Gastroesophageal sphincter (tissue), 4 donors: ENCODE measurements at regions not wholly inside any gene's neighbourhood (a gene's known extent, or its start where the extent isn't known, plus 50 kb on each side); places are given as distances from the start of the nearest gene placed in this dataset.
"Not testable (repeated sequence)": the region's sequence is repeated elsewhere in the genome, so short reads cannot be mapped to it uniquely, and the experiment has no call there.

Source experiments
- ATAC-seq: fragments of 150-250 bp; one replicate; pipeline ENCODE4 v1.9.1; 2016; ENCODE audit warnings: mild to moderate bottlenecking, moderate library complexity
- H3K27ac ChIP-seq, 4 donors: fragments of 200-600 bp; sonication (generic) in 3 of 4; 1 replicate in 3 of 4; 2 replicates in 1 of 4; pipeline ENCODE4 v1.5.1; 2016 to 2019
- H3K27me3 ChIP-seq: fragments of 200-600 bp; sonication (generic); one replicate; pipeline ENCODE4 v1.5.1; 2019
- H3K36me3 ChIP-seq, 2 donors: fragments of 200-600 bp; sonication (generic); one replicate each; pipeline ENCODE4 v1.5.1; 2019; ENCODE audit warnings: control low read depth in 1 of 2
- H3K4me1 ChIP-seq, 3 donors: fragments of 200-600 bp; sonication (generic); 1 replicate in 2 of 3; 2 replicates in 1 of 3; pipeline ENCODE4 v1.5.1; 2016 to 2019; ENCODE audit warnings: control low read depth in 2 of 3
- H3K4me3 ChIP-seq, 2 donors: fragments of 200-600 bp; sonication (generic); one replicate each; pipeline ENCODE4 v1.5.1; 2019; ENCODE audit warnings: mild to moderate bottlenecking in 1 of 2, moderate library complexity in 1 of 2
- H3K9me3 ChIP-seq, 3 donors: fragments of 200-600 bp; sonication (generic); one replicate each; pipeline ENCODE4 v1.5.1; 2017 to 2019; ENCODE audit warnings: control low read depth in 2 of 3
- EP300 ChIP-seq: sonication (generic); formaldehyde crosslinking; IDR thresholded peaks from one replicate; pipeline ENCODE4 v1.6.1; 2017; ENCODE audit warnings: antibody characterized with exemption, mild to moderate bottlenecking
- POLR2A ChIP-seq, 2 donors: fragments of 450-650 bp; IDR thresholded peaks; one replicate each; pipeline ENCODE4 v1.6.1; 2017; ENCODE audit warnings: antibody characterized with exemption in 2 of 2, mild to moderate bottlenecking in 2 of 2, moderate library complexity in 1 of 2
- POLR2AphosphoS5 ChIP-seq: sonication (generic); formaldehyde crosslinking; IDR thresholded peaks from one replicate; pipeline ENCODE4 v1.6.1; 2017; ENCODE audit warnings: antibody characterized with exemption
- WGBS, 2 donors: methylation state at CpG; one replicate each; pipeline ENCODE4 v1.1.5; 2018; ENCODE audit warnings: low coverage in 1 of 2; 5-methylcytosine and 5-hydroxymethylcytosine counted together
- TF ChIP-seq, protein P1 (sequence below), 4 experiments: fragments of 200-600 bp in 2 of 4; fragments of 450-650 bp in 2 of 4; sonication (generic) in 1 of 4; IDR thresholded peaks; one replicate each; pipeline ENCODE4 v1.5.1; 2017 to 2019; ENCODE audit warnings: antibody characterized with exemption in 4 of 4, mild to moderate bottlenecking in 2 of 4, moderate library complexity in 2 of 4

DNA sequence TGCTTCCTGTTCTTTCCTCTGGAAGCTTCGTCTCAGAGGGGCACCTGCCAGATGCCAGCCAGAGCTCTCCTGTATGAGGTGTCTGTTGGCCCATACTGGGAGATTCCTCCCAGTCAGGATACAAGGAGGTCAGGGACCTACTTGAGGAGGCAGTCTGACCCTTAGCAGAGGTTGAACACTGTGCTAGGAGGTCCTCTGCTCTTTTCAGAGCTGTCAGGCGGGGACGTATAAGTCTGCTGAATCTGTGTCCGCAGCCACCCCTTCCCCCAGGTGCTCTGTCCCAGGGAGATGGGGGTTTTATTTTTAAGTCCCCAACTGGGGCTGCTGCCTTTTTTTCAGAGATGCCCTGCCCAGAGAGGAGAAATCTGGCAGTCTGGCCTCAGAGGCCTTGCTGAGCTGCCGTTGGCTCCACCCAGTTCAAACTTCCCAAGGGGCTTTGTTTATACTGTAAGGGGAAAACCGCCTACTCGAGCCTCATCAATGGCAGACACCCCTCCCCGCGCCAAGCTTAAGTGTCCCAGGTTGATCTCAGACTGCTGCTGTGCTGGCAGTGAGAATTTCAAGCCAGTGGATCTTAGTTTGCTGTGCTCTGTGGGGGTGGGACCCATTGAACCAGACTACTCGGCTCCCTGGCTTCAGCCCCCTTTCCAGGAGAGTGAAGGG, 326.7 kb downstream of the BCKDHB start:
- Histone ChIP-seq H3K36me3 (no peaks in the 10 kb centered on the region), H3K4me1 (no peaks in the 10 kb centered on the region), H3K9me3 (peaks cover 0 to 2% (median 0%) of the 10 kb centered on the region in 3 donors), H3K27me3 (no peaks in the 10 kb centered on the region), H3K4me3 (no peak overlapping the region), H3K27ac (no peak overlapping the region)
- TF ChIP-seq POLR2A (IDR thresholded peaks at IDR 0.05) (no peak), EP300 (no peak)
- TF ChIP-seq, protein P1, sequence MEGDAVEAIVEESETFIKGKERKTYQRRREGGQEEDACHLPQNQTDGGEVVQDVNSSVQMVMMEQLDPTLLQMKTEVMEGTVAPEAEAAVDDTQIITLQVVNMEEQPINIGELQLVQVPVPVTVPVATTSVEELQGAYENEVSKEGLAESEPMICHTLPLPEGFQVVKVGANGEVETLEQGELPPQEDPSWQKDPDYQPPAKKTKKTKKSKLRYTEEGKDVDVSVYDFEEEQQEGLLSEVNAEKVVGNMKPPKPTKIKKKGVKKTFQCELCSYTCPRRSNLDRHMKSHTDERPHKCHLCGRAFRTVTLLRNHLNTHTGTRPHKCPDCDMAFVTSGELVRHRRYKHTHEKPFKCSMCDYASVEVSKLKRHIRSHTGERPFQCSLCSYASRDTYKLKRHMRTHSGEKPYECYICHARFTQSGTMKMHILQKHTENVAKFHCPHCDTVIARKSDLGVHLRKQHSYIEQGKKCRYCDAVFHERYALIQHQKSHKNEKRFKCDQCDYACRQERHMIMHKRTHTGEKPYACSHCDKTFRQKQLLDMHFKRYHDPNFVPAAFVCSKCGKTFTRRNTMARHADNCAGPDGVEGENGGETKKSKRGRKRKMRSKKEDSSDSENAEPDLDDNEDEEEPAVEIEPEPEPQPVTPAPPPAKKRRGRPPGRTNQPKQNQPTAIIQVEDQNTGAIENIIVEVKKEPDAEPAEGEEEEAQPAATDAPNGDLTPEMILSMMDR (IDR thresholded peaks at IDR 0.05): no peak
- no peak for ATAC-seq
- 20 to 50% methylated on average over 1 of the region's 10 CpGs for WGBS, 2 donors

GRCh38 chr6:80425089-80425823, 318.8 kb downstream of the BCKDHB start:
- Histone ChIP-seq H3K27me3 (no peaks in the 10 kb centered on the region), H3K4me1 (no peaks in the 10 kb centered on the region), H3K9me3 (peaks cover 0 to 30% (median 0%) of the 10 kb centered on the region in 3 donors), H3K27ac (no peak overlapping the region), H3K36me3 (no peaks in the 10 kb centered on the region), H3K4me3 (no peak overlapping the region)
- ATAC-seq: no peak
- no peak for TF ChIP-seq POLR2A (IDR thresholded peaks at IDR 0.05)
- TF ChIP-seq EP300: no peak
- TF ChIP-seq, protein P1 (IDR thresholded peaks at IDR 0.05): no peak
- WGBS, 2 donors: 63 to 68% methylated on average over 2 of the region's 2 CpGs

DNA sequence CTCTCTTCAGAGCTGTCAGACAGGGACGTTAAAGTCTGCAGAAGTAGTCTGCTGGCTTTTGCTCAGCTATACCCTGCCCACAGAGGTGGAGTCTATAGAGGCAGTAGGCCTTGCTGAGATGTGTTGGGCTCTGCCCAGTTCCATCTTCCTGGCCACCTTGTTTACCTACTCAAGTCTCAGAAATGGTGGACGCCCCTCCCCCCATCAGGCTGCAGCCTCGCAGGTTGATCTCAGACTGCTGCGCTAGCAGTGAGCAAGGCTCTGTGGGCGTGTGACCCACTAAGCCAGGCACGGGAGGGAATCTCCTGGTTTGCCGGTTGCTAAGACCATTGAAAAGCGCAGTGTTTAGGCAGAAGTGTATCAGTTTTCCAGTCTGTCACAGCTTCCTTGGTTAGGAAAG, 305.0 kb downstream of the BCKDHB start:
- Histone ChIP-seq H3K4me1 (no peaks in the 10 kb centered on the region), H3K36me3 (no peaks in the 10 kb centered on the region), H3K27me3 (no peaks in the 10 kb centered on the region), H3K27ac (no peak overlapping the region), H3K4me3 (no peak overlapping the region), H3K9me3 (peaks cover 0 to 12% (median 0%) of the 10 kb centered on the region in 3 donors)
- no peak for TF ChIP-seq EP300
- TF ChIP-seq, protein P1 (IDR thresholded peaks at IDR 0.05): no peak
- TF ChIP-seq POLR2A (IDR thresholded peaks at IDR 0.05): no peak
- no peak for TF ChIP-seq POLR2AphosphoS5
- no peak for ATAC-seq
- 80 to 83% methylated on average over 1 of the region's 8 CpGs for WGBS, 2 donors

DNA sequence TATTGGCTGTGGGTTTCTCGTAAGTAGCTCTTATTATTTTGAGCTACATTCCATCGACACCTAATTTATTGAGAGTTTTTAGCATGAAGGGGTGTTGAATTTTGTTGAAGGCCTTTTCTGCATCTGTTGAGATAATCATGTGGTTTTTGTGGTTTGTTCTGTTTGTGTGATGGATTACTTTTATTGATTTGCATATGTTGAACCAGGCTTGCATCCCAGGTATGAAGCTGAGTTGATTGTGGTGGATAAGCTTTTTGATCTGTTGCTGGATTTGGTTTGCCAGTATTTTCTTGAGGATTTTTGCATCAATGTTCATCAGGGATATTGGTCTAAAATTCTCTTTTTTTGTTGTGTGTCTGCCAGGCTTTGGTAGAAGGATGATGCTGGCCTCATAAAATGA, 301.5 kb downstream of the BCKDHB start:
- not testable (repeated sequence) for H3K27ac ChIP-seq, H3K4me3 ChIP-seq, H3K27me3 ChIP-seq, ATAC-seq, H3K36me3 ChIP-seq, H3K4me1 ChIP-seq
- WGBS, 2 donors: 94 to 100% methylated on average over 2 of the region's 2 CpGs
- H3K9me3 ChIP-seq: peaks cover 0 to 11% (median 0%) of the 10 kb centered on the region in 3 donors

DNA sequence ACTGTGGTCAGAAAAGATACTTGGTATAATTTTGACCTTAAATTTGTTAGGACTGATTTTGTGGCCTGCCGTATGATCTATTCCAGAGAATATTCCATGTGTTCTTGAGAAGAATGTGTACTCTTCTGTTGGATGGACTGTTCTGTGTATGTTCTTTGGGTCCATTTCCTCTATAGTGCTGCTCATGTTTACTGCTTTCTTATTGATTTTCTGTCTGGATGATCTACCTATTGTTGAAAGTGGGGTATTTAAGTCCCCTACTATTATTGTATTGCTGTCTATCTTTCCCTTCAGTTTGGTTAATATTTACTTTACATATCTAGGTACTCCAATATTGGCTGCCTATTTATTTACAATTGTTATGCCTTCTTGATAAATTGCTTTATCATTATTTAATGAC, 298.4 kb downstream of the BCKDHB start:
- TF ChIP-seq, protein P1 (IDR thresholded peaks at IDR 0.05): no peak
- no peak for TF ChIP-seq POLR2A (IDR thresholded peaks at IDR 0.05)
- no peak for TF ChIP-seq EP300
- no peak for TF ChIP-seq POLR2AphosphoS5
- Histone ChIP-seq H3K4me3 (no peak overlapping the region), H3K9me3 (peaks cover 0 to 27% (median 0%) of the 10 kb centered on the region in 3 donors), H3K4me1 (no peaks in the 10 kb centered on the region), H3K27ac (no peak overlapping the region), H3K36me3 (no peaks in the 10 kb centered on the region), H3K27me3 (no peaks in the 10 kb centered on the region)
- 86 to 88% methylated on average over 1 of the region's 1 CpG for WGBS, 2 donors
- no peak for ATAC-seq
